HepG2 (cell line): ENCODE measurements at regions not wholly inside any gene's neighbourhood (a gene's known extent, or its start where the extent isn't known, plus 50 kb on each side); places are given as distances from the start of the nearest gene placed in this dataset.

Source experiments
- ATAC-seq: fragments of 200-7000 bp; cut with Tn5 transposase; 3 replicates; pipeline ENCODE4 v1.9.1; 2020; ENCODE audit warnings: mild to moderate bottlenecking, moderate library complexity
- BruUV-seq: library from RNA; stranded (reverse); fragments of 400-500 nt; replicated peaks from 2 replicates; lab custom pipeline; 2021; lab: Mats Ljungman, UMichigan
- CTCF ChIA-PET: fragments of 300-600 bp; formaldehyde crosslinking; extraction: SDS; loops from one replicate; lab custom pipeline; 2021; ENCODE audit warnings: low total read pairs, inconsistent platforms, low intra/inter-chr PET ratio; lab: Yijun Ruan, JAX
- POLR2A ChIA-PET: fragments of 350-600 bp; sonication (Branson Sonifier 250); formaldehyde crosslinking; loops from one replicate; lab custom pipeline; 2020; ENCODE audit warnings: antibody characterized with exemption, inconsistent platforms; lab: Yijun Ruan, JAX
- DNase-seq: peaks from one replicate; pipeline ENCODE4 v3.0.0-alpha.2; 2015; ENCODE audit warnings: low spot score
- FAIRE-seq: peaks from 3 replicates; lab custom pipeline; 2011; peaks lifted over from hg19 to GRCh38; lab: Jason Lieb, UNC
- H2AFZ ChIP-seq: one replicate; pipeline ENCODE4 v1.6.1; 2011; ENCODE audit warnings: low read length, inconsistent platforms
- H3K27ac ChIP-seq: fragments of 300-600 bp; 3 replicates; pipeline ENCODE4 v1.8.0; 2011; ENCODE audit warnings: mixed run types, mild to moderate bottlenecking, mixed read lengths, low read length, inconsistent platforms; ENCODE audit not compliant: insufficient read depth; ENCODE audit errors: extremely low read length
- H3K27me3 ChIP-seq, 2 experiments: fragments of 200-600 bp in 1 of 2; 2 replicates in 1 of 2; 3 replicates in 1 of 2; pipeline versions ENCODE4 v1.6.0 to v1.8.0; 2011; ENCODE audit warnings: low read length in 2 of 2, mild to moderate bottlenecking in 2 of 2, moderate library complexity in 2 of 2, inconsistent platforms in 1 of 2; ENCODE audit not compliant: insufficient read depth in 2 of 2, control insufficient read depth in 1 of 2
- H3K36me3 ChIP-seq, 2 experiments: fragments of 200-600 bp in 1 of 2; replicated peaks in 1 of 2; 2 replicates in 1 of 2; 3 replicates in 1 of 2; pipeline versions ENCODE4 v1.5.1 to v1.8.0; 2011; ENCODE audit warnings: low read length in 2 of 2, inconsistent platforms in 1 of 2; ENCODE audit not compliant: insufficient read depth in 2 of 2, control insufficient read depth in 1 of 2
- H3K4me1 ChIP-seq: 2 replicates; pipeline ENCODE4 v1.5.1; 2012; ENCODE audit warnings: low read length, inconsistent platforms; ENCODE audit not compliant: insufficient read depth
- H3K4me2 ChIP-seq: 2 replicates; pipeline ENCODE4 v1.6.0; 2011; ENCODE audit warnings: low read depth, low read length, inconsistent platforms
- H3K4me3 ChIP-seq, 3 experiments: fragments of 200-600 bp in 1 of 3; sonication (generic), shearing (Covaris generic) in 1 of 3; replicated peaks in 1 of 3; 2 replicates each; pipeline ENCODE4 v1.5.1; 2011 to 2016; ENCODE audit warnings: low read length in 3 of 3, inconsistent platforms in 2 of 3, low read depth in 2 of 3, mild to moderate bottlenecking in 2 of 3, control low read depth in 1 of 3, mixed read lengths in 1 of 3; ENCODE audit not compliant: insufficient read depth in 1 of 3
- H3K79me2 ChIP-seq: one replicate; pipeline ENCODE4 v1.6.1; 2011; ENCODE audit warnings: low read length, inconsistent platforms; ENCODE audit not compliant: insufficient read depth
- H3K9ac ChIP-seq: 2 replicates; pipeline ENCODE4 v1.6.0; 2011; ENCODE audit warnings: mild to moderate bottlenecking, low read depth, low read length, inconsistent platforms; ENCODE audit not compliant: insufficient read depth
- H3K9me3 ChIP-seq: 2 replicates; pipeline ENCODE4 v1.5.1; 2012; ENCODE audit warnings: mild to moderate bottlenecking, low read length
- H4K20me1 ChIP-seq: 2 replicates; pipeline ENCODE4 v1.6.0; 2011; ENCODE audit warnings: inconsistent platforms, mild to moderate bottlenecking, low read length, moderate library complexity; ENCODE audit not compliant: insufficient read depth
- ATF3 ChIP-seq: sonication (generic); formaldehyde crosslinking; IDR thresholded peaks from 2 replicates; pipeline ENCODE4 v1.4.0; 2020; ENCODE audit warnings: missing genetic modification reagents
- CBX1 ChIP-seq: IDR thresholded peaks from one replicate; pipeline ENCODE4 v1.6.1; 2016; ENCODE audit warnings: antibody characterized with exemption, low read depth
- HHEX ChIP-seq: IDR thresholded peaks from 2 replicates; pipeline ENCODE4 v1.6.1; 2016; ENCODE audit warnings: control low read depth
- MLLT10 ChIP-seq: sonication (generic); formaldehyde crosslinking; IDR thresholded peaks from 2 replicates; pipeline ENCODE4 v1.4.0; 2020; ENCODE audit warnings: missing genetic modification reagents
- PRMT3 ChIP-seq: sonication (generic); formaldehyde crosslinking; IDR thresholded peaks from 2 replicates; pipeline ENCODE4 v1.8.1; 2022; ENCODE audit warnings: low read depth, mild to moderate bottlenecking, moderate library complexity, missing genetic modification reagents, borderline replicate concordance
- ZNF841 ChIP-seq: sonication (generic); formaldehyde crosslinking; IDR thresholded peaks from 2 replicates; pipeline ENCODE4 v1.8.1; 2023; ENCODE audit warnings: missing genetic modification reagents, borderline replicate concordance
- ZUFSP ChIP-seq: sonication (generic); formaldehyde crosslinking; IDR thresholded peaks from 2 replicates; pipeline ENCODE4 v1.9.0; 2021; ENCODE audit warnings: missing genetic modification reagents, mild to moderate bottlenecking, borderline replicate concordance
- WGBS: methylation state at CpG from one replicate; pipeline ENCODE4 v1.1.6; 2017; ENCODE audit warnings: low lambda C conversion rate; 5-methylcytosine and 5-hydroxymethylcytosine counted together
- in situ Hi-C: cut with HindIII; loops from 2 replicates; pipeline ENCODE4 v1.10.0; 2017; ENCODE audit warnings: low pct_unique_long_range_greater_than_20kb; ENCODE audit not compliant: extremely low pct_ligation_motif_present
- intact Hi-C: fragments of 100-400 bp; cut with micrococcal nuclease; formaldehyde crosslinking; loops from one replicate; pipeline ENCODE4 v1.10.0; 2022; ENCODE audit not compliant: unreplicated experiment

- Histone ChIP-seq H3K9ac (no peak overlapping the region), H3K4me1 (no peaks in the 10 kb centered on the region), H3K9me3 (no peaks in the 10 kb centered on the region), H2AFZ (no peak overlapping the region), H3K27me3 (no peaks in the 10 kb centered on the region), H4K20me1 (no peaks in the 10 kb centered on the region), H3K4me3 (no peak overlapping the region), H3K79me2 (no peaks in the 10 kb centered on the region), H3K27ac (no peak overlapping the region), H3K36me3 (no peaks in the 10 kb centered on the region), H3K4me2 (no peak overlapping the region)
- FAIRE-seq (no peak), DNase-seq (no peak), ATAC-seq (no peak)
- ChIA-PET POLR2A (no interaction called here), CTCF (no interaction called here)
- no peak for TF ChIP-seq ATF3 (CRISPR knock-in tag)
- no peak for TF ChIP-seq PRMT3 (CRISPR knock-in tag)
- TF ChIP-seq ZUFSP (CRISPR knock-in tag), result no peak
- TF ChIP-seq CBX1, result no peak
- TF ChIP-seq MLLT10, result no peak
- TF ChIP-seq ZNF841, result no peak
- no peak for TF ChIP-seq HHEX (CRISPR knock-in tag)
- in situ Hi-C loops, result no loop called here
- intact Hi-C loops, result no loop called here
- 14% methylated on average over 5 of the region's 5 CpGs for WGBS
- BruUV-seq, result no TSS peak
These were observed 258.3 kb upstream of the CAMK1G start for GRCh38 chr1:209324901-209325871.
